ENCODE measurements at regions not wholly inside any gene's neighbourhood (a gene's known extent, or its start where the extent isn't known, plus 50 kb on each side); places are given as distances from the start of the nearest gene placed in this dataset.

DNA sequence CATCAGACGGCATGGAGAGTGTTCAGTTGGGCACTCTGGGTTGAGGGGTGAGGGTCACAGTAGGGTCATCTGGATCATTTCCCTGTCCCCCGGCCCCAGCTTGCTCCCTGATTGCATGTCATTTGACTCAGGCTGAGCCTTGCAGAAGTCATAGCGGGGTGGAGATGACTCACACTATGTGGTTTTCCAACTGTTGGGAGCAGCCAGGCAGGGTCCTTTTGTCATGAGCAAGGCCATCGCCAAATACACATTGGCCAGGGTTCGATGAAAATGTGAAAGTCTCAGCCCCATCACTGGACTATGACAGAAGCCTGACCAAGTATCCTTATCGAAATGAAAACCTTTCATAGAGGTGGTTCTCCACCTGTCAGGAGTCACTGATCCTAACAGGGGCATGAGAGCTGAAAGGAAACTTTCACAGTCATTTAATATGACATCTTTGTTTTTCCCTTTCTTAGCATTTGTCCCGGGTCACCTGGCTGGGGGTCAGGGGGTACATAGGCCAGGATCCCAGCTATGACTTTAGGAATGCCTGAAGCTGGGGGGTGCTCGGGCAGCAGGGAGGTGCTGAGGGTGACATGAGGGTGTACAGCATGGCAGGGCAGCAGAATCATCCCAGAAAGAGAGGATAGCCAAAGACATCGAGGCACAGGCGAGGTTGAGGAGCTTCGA is 70.2 kb upstream of the CD93 start:
- TF ChIP-seq POLR2AphosphoS5 (IDR thresholded peaks at IDR 0.05; ENCODE audit: borderline replicate concordance, low read depth, low read length): no peak
- TF ChIP-seq EZH2 (IDR thresholded peaks at IDR 0.05): no peak
- TF ChIP-seq FOXP2 (optimal IDR thresholded peaks at IDR 0.05; ENCODE audit: control extremely low read depth, extremely low read length, insufficient read depth): no peak

Measured in SK-N-MC (cell line).